ENCODE measurements at regions not wholly inside any gene's neighbourhood (a gene's known extent, or its start where the extent isn't known, plus 50 kb on each side); places are given as distances from the start of the nearest gene placed in this dataset.

DNA sequence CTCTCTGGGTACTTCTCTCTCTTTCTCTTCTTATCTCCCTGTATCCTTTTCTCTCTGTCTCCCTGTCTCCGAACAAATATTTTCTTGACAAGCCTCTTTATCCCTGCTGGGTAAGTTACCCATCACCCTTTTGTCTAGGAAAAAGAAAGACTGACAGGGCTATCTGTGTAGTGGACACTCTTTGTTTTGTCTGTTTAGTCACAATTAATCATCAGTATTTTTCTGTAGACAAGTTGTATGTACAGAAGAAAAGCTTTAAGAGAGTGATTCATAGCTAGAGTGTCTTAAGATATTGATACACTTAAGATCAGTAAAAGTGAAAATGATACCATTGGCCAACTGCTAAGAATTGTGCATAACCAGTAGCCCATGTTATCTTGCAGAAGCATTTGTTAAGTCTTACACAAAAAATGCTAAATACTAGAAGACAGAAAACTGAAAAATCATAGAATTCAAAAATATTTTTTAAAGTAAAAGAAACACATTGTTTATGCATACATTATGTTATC, 1043.8 kb upstream of the EDIL3 start:
- TF ChIP-seq, protein P1, sequence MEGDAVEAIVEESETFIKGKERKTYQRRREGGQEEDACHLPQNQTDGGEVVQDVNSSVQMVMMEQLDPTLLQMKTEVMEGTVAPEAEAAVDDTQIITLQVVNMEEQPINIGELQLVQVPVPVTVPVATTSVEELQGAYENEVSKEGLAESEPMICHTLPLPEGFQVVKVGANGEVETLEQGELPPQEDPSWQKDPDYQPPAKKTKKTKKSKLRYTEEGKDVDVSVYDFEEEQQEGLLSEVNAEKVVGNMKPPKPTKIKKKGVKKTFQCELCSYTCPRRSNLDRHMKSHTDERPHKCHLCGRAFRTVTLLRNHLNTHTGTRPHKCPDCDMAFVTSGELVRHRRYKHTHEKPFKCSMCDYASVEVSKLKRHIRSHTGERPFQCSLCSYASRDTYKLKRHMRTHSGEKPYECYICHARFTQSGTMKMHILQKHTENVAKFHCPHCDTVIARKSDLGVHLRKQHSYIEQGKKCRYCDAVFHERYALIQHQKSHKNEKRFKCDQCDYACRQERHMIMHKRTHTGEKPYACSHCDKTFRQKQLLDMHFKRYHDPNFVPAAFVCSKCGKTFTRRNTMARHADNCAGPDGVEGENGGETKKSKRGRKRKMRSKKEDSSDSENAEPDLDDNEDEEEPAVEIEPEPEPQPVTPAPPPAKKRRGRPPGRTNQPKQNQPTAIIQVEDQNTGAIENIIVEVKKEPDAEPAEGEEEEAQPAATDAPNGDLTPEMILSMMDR (IDR thresholded peaks at IDR 0.05), result no peak
- no peak for TF ChIP-seq POLR2A (IDR thresholded peaks at IDR 0.05)
